Neural cell (in vitro differentiated cells): ENCODE measurements at regions not wholly inside any gene's neighbourhood (a gene's known extent, or its start where the extent isn't known, plus 50 kb on each side); places are given as distances from the start of the nearest gene placed in this dataset.

Source experiments
- H2AFZ ChIP-seq: fragments of 200-600, 300-800 bp; sonication (generic), shearing (Covaris generic); 2 replicates; pipeline ENCODE4 v1.6.0; 2014; ENCODE audit warnings: low read depth, mild to moderate bottlenecking, antibody characterized with exemption, low read length, moderate library complexity
- H3F3A ChIP-seq: fragments of 200-600 bp; shearing (Covaris generic); 2 replicates; pipeline ENCODE4 v1.6.1; 2016; ENCODE audit warnings: mild to moderate bottlenecking, moderate library complexity, mixed read lengths, antibody characterized with exemption, low read length; ENCODE audit not compliant: insufficient read depth, poor library complexity, severe bottlenecking
- H3K27ac ChIP-seq: fragments of 200-600, 300-800 bp; sonication (generic), shearing (Covaris generic); 2 replicates; pipeline ENCODE4 v1.5.1; 2014; ENCODE audit warnings: mild to moderate bottlenecking, low read length, moderate library complexity
- H3K27me3 ChIP-seq: fragments of 300-800, 200-600 bp; sonication (generic), shearing (Covaris generic); 2 replicates; pipeline ENCODE4 v1.6.0; 2014; ENCODE audit warnings: mild to moderate bottlenecking, low read depth, low read length, moderate library complexity; ENCODE audit not compliant: insufficient read depth
- H3K36me3 ChIP-seq: fragments of 300-800, 200-600 bp; sonication (generic), shearing (Covaris generic); 2 replicates; pipeline ENCODE4 v1.5.1; 2014; ENCODE audit warnings: mild to moderate bottlenecking, antibody characterized with exemption, low read length, moderate library complexity; ENCODE audit not compliant: insufficient read depth
- H3K4me2 ChIP-seq: fragments of 300-800, 200-600 bp; sonication (generic), shearing (Covaris generic); 2 replicates; pipeline ENCODE4 v1.6.0; 2014; ENCODE audit warnings: mild to moderate bottlenecking, low read length
- H3K4me3 ChIP-seq: fragments of 300-800, 200-600 bp; sonication (generic), shearing (Covaris generic); 2 replicates; pipeline ENCODE4 v1.5.1; 2014; ENCODE audit warnings: mild to moderate bottlenecking, low read length, moderate library complexity
- H3K79me2 ChIP-seq: fragments of 200-600 bp; shearing (Covaris generic); replicated peaks from 2 replicates; pipeline ENCODE4 v1.6.0; 2014; ENCODE audit warnings: mild to moderate bottlenecking, low read length, moderate library complexity; ENCODE audit not compliant: insufficient read depth
- H3K9ac ChIP-seq: fragments of 300-800, 200-600 bp; sonication (generic), shearing (Covaris generic); 2 replicates; pipeline ENCODE4 v1.6.1; 2016; ENCODE audit warnings: mild to moderate bottlenecking, low read length, mixed read lengths
- H3K9me2 ChIP-seq: fragments of 200-600 bp; shearing (Covaris generic); 2 replicates; pipeline ENCODE4 v1.6.1; 2016; ENCODE audit warnings: mild to moderate bottlenecking, low read length, mixed read lengths; ENCODE audit not compliant: insufficient read depth
- H3K9me3 ChIP-seq: fragments of 200-600, 300-800 bp; sonication (generic), shearing (Covaris generic); 2 replicates; pipeline ENCODE4 v1.6.1; 2016; ENCODE audit warnings: mild to moderate bottlenecking, mixed run types, low read length, moderate library complexity, mixed read lengths
- H4K20me1 ChIP-seq: fragments of 200-600 bp; shearing (Covaris generic); 2 replicates; pipeline ENCODE4 v1.6.1; 2016; ENCODE audit warnings: mild to moderate bottlenecking, mixed run types; ENCODE audit not compliant: insufficient read depth
- EP300 ChIP-seq: fragments of 450-650 bp; conservative IDR thresholded peaks from 2 replicates; pipeline ENCODE4 v1.6.1; 2014; ENCODE audit warnings: antibody characterized with exemption, mild to moderate bottlenecking, moderate library complexity; ENCODE audit not compliant: poor library complexity, severe bottlenecking
- EZH2 ChIP-seq: fragments of 200-600, 300-800 bp; shearing (Covaris generic), sonication (generic); IDR thresholded peaks from 2 replicates; pipeline ENCODE4 v1.6.1; 2014; ENCODE audit warnings: antibody characterized with exemption, low read length, borderline replicate concordance, mild to moderate bottlenecking; ENCODE audit not compliant: insufficient read depth, poor library complexity, severe bottlenecking
- MXI1 ChIP-seq: fragments of 450-650 bp; conservative IDR thresholded peaks from 2 replicates; pipeline ENCODE4 v1.6.1; 2014; ENCODE audit warnings: antibody characterized with exemption, mild to moderate bottlenecking; ENCODE audit not compliant: poor library complexity, severe bottlenecking
- POLR2AphosphoS5 ChIP-seq: IDR thresholded peaks from 2 replicates; pipeline ENCODE4 v1.6.1; 2012
- RAD21 ChIP-seq: fragments of 450-650 bp; conservative IDR thresholded peaks from 2 replicates; pipeline ENCODE4 v1.6.1; 2014; ENCODE audit warnings: antibody characterized with exemption, mild to moderate bottlenecking, moderate library complexity
- SMC3 ChIP-seq: fragments of 450-650 bp; conservative IDR thresholded peaks from 2 replicates; pipeline ENCODE4 v1.6.1; 2014; ENCODE audit warnings: antibody characterized with exemption, mild to moderate bottlenecking, moderate library complexity; ENCODE audit not compliant: poor library complexity
- TAF1 ChIP-seq: IDR thresholded peaks from 2 replicates; pipeline ENCODE4 v1.6.1; 2012; ENCODE audit warnings: low read depth
- TF ChIP-seq, protein P1 (sequence below): IDR thresholded peaks from 2 replicates; pipeline ENCODE4 v1.6.1; 2012; ENCODE audit warnings: borderline replicate concordance
- TF ChIP-seq, protein P2 (sequence below): fragments of 450-650 bp; IDR thresholded peaks from 2 replicates; pipeline ENCODE4 v1.5.1; 2014; ENCODE audit warnings: antibody characterized with exemption, mild to moderate bottlenecking, moderate library complexity; ENCODE audit not compliant: poor library complexity, severe bottlenecking

DNA sequence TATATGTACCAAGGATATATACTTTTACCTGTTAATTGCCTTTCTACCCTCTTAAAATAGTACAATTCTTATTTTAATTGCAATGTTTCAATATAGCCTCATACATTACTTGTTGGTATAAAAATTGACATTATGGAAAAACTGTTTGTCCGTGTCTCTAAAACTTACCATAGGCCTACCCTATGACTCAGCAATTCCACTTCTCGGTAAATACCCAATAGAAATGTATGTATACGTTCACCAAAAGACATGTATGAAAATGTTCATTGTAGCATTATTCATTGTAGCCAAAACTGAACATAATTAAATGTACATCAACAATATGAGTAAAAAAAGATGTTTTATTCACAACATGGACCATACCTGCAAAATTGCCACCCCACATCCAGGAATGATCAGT is 679.2 kb upstream of the UBE2E2 start:
- Histone ChIP-seq H3K27me3 (no peaks in the 10 kb centered on the region), H4K20me1 (no peaks in the 10 kb centered on the region), H3K9me3 (no peaks in the 10 kb centered on the region), H3K27ac (no peak overlapping the region), H3K9me2 (no peaks in the 10 kb centered on the region), H3K4me2 (no peak overlapping the region), H3K79me2 (no peaks in the 10 kb centered on the region), H3K9ac (no peak overlapping the region), H2AFZ (no peak overlapping the region), H3K4me3 (no peak overlapping the region), H3F3A (no peaks in the 10 kb centered on the region), H3K36me3 (no peaks in the 10 kb centered on the region)
- TF ChIP-seq EP300 = no peak
- no peak for TF ChIP-seq POLR2AphosphoS5
- TF ChIP-seq EZH2 = no peak
- TF ChIP-seq TAF1 = no peak
- TF ChIP-seq, protein P1, sequence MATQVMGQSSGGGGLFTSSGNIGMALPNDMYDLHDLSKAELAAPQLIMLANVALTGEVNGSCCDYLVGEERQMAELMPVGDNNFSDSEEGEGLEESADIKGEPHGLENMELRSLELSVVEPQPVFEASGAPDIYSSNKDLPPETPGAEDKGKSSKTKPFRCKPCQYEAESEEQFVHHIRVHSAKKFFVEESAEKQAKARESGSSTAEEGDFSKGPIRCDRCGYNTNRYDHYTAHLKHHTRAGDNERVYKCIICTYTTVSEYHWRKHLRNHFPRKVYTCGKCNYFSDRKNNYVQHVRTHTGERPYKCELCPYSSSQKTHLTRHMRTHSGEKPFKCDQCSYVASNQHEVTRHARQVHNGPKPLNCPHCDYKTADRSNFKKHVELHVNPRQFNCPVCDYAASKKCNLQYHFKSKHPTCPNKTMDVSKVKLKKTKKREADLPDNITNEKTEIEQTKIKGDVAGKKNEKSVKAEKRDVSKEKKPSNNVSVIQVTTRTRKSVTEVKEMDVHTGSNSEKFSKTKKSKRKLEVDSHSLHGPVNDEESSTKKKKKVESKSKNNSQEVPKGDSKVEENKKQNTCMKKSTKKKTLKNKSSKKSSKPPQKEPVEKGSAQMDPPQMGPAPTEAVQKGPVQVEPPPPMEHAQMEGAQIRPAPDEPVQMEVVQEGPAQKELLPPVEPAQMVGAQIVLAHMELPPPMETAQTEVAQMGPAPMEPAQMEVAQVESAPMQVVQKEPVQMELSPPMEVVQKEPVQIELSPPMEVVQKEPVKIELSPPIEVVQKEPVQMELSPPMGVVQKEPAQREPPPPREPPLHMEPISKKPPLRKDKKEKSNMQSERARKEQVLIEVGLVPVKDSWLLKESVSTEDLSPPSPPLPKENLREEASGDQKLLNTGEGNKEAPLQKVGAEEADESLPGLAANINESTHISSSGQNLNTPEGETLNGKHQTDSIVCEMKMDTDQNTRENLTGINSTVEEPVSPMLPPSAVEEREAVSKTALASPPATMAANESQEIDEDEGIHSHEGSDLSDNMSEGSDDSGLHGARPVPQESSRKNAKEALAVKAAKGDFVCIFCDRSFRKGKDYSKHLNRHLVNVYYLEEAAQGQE = no peak
- TF ChIP-seq MXI1 = no peak
- TF ChIP-seq, protein P2, sequence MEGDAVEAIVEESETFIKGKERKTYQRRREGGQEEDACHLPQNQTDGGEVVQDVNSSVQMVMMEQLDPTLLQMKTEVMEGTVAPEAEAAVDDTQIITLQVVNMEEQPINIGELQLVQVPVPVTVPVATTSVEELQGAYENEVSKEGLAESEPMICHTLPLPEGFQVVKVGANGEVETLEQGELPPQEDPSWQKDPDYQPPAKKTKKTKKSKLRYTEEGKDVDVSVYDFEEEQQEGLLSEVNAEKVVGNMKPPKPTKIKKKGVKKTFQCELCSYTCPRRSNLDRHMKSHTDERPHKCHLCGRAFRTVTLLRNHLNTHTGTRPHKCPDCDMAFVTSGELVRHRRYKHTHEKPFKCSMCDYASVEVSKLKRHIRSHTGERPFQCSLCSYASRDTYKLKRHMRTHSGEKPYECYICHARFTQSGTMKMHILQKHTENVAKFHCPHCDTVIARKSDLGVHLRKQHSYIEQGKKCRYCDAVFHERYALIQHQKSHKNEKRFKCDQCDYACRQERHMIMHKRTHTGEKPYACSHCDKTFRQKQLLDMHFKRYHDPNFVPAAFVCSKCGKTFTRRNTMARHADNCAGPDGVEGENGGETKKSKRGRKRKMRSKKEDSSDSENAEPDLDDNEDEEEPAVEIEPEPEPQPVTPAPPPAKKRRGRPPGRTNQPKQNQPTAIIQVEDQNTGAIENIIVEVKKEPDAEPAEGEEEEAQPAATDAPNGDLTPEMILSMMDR = no peak
- no peak for TF ChIP-seq SMC3
- no peak for TF ChIP-seq RAD21

DNA sequence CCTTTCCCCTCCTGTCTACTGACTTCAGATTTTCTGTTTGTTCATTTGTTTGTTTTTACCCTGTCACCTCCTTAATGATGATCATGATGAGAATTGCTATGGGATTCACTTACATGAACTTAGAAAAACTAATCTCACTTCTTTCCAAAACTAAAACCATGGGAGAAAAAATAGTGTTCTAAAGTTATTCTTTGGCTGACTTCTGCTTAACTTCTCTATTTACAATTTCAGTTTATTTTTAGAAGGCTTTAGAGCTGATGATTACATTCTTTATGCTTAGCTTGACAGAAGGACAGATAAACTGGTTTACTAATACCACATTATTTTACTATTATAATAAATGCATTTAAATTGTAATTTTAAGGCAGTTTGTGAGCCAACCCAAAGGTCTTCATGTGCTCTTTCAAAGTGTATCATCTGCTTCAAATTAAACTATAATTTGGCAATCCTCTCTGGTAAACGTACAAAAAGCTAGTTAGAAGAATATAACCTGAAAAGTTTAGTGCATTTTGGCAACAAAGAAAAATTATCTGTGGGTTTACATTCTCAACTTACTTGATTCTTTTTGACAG is 676.8 kb upstream of the UBE2E2 start:
- Histone ChIP-seq H3K36me3 (no peaks in the 10 kb centered on the region), H3K79me2 (no peaks in the 10 kb centered on the region), H4K20me1 (no peaks in the 10 kb centered on the region), H3K9me3 (no peaks in the 10 kb centered on the region), H3F3A (no peaks in the 10 kb centered on the region), H3K4me3 (no peak overlapping the region), H3K27me3 (no peaks in the 10 kb centered on the region), H3K9ac (no peak overlapping the region), H3K4me2 (no peak overlapping the region), H3K9me2 (no peaks in the 10 kb centered on the region), H2AFZ (no peak overlapping the region), H3K27ac (no peak overlapping the region)
- TF ChIP-seq, protein P1 = no peak
- no peak for TF ChIP-seq RAD21
